Stimulated activated CD8-positive, alpha-beta memory T cell treated with anti-CD3 and anti-CD28 coated beads, Interleukin-15, amount 100 ng/mL, for 48 hours (primary cell): ENCODE measurements at regions not wholly inside any gene's neighbourhood (a gene's known extent, or its start where the extent isn't known, plus 50 kb on each side); places are given as distances from the start of the nearest gene placed in this dataset.
"Not testable (repeated sequence)": the region's sequence is repeated elsewhere in the genome, so short reads cannot be mapped to it uniquely, and the experiment has no call there.

Experiments
- DNase-seq, 2 donors: peaks; one replicate each; pipeline ENCODE4 v3.0.0-alpha.2; 2020; ENCODE audit warnings: low read depth in 2 of 2

GRCh38 chr18:59038295-59039039 lies 101.2 kb upstream of the SEC11C start:
- DNase-seq = no peak

GRCh38 chr18:59039040-59039320 lies 100.7 kb upstream of the SEC11C start:
- DNase-seq = not testable (repeated sequence)

- DNase-seq = no peak
These were observed 100.2 kb upstream of the SEC11C start for GRCh38 chr18:59039449-59039848.

GRCh38 chr18:59040770-59041148 lies 98.9 kb upstream of the SEC11C start:
- DNase-seq = no peak

- DNase-seq = no peak
These were observed 98.4 kb upstream of the SEC11C start for GRCh38 chr18:59041296-59041695.

GRCh38 chr18:59041819-59042815 lies 97.6 kb upstream of the SEC11C start:
- no peak for DNase-seq

GRCh38 chr18:59044855-59045254 lies 94.8 kb upstream of the SEC11C start:
- no peak for DNase-seq

- no peak for DNase-seq
These were observed 92.2 kb upstream of the SEC11C start for GRCh38 chr18:59047321-59048047.

- no peak for DNase-seq
These were observed 91.7 kb upstream of the SEC11C start for GRCh38 chr18:59048048-59048363.

- no peak for DNase-seq
These were observed 91.3 kb upstream of the SEC11C start for GRCh38 chr18:59048378-59048777.

GRCh38 chr18:59049721-59050660 lies 89.7 kb upstream of the SEC11C start:
- no peak for DNase-seq

GRCh38 chr18:59050661-59051057 lies 89.0 kb upstream of the SEC11C start:
- no peak for DNase-seq

GRCh38 chr18:59051470-59052165 lies 88.1 kb upstream of the SEC11C start:
- no peak for DNase-seq

- DNase-seq = no peak
These were observed 86.5 kb upstream of the SEC11C start for GRCh38 chr18:59052965-59053820.

- no peak for DNase-seq
These were observed 85.0 kb upstream of the SEC11C start for GRCh38 chr18:59054496-59055287.

GRCh38 chr18:59055345-59056032 lies 84.2 kb upstream of the SEC11C start:
- no peak for DNase-seq

- DNase-seq = peak in 1 of 2 donors; percentile 43
These were observed 82.8 kb upstream of the SEC11C start for GRCh38 chr18:59056706-59057492.

- DNase-seq = no peak
These were observed 82.2 kb upstream of the SEC11C start for GRCh38 chr18:59057493-59057795.
